ENCODE measurements at regions not wholly inside any gene's neighbourhood (a gene's known extent, or its start where the extent isn't known, plus 50 kb on each side); places are given as distances from the start of the nearest gene placed in this dataset.

DNA sequence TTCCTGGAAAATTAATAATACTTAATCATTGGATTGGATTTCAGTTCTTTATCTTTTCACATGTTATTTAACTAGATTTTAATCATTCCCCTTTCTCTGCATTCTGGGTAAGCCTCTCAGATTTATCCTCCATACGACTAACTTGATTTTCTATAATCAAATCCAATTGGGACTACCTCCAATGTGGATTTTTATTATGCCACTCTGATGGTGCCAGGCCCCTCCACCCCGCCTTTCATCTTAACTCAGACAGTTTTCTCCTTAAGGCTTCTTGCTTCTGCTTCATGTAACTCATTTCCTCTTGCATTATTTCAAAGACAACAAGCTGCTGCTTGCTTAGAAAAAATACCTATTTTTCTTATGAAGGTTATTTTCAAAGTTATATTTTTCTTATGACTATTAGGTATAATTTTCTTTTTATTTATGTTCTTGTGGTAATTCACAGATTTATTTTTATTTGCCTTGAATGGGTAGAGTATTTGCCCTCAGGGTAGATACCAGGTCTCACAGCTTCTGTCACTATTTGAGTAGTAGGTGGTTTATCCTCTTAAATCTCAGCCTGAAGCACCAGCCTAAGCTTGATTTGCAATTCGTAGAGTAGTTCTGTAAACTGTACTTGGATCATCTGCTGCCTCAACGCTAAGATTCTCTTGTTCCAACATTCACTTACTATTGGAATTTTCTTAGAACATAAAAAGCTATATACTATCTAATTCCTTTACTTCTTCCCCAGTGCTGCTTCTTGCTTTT is 659.0 kb upstream of the ARRDC3 start:
- H3K27me3 ChIP-seq (replicated peaks in 1 of 2; ENCODE audit: control insufficient read depth in 2 of 2, insufficient read depth in 2 of 2, low read length in 1 of 2), result no peaks in the 10 kb centered on the region
- H3K9ac ChIP-seq (ENCODE audit: control insufficient read depth, insufficient read depth, low read length), result no peak overlapping the region
- H3K4me2 ChIP-seq (ENCODE audit: control insufficient read depth, insufficient read depth), result no peak overlapping the region
- FAIRE-seq, result no peak
- POLR2A ChIA-PET, result no interaction called here
- 8% methylated on average over 4 of the region's 4 CpGs for WGBS (ENCODE audit: insufficient coverage, insufficient replicate concordance, low lambda C conversion rate, missing lambda C conversion rate)
- SMC1A ChIA-PET (ENCODE audit: uncharacterized antibody, unreplicated experiment), result no interaction called here
- no peaks in the 10 kb centered on the region for H3K4me1 ChIP-seq (ENCODE audit: control insufficient read depth, insufficient read depth, low read length)
- DNase-seq (ENCODE audit: low read depth, low spot score), result no peak
- no peaks in the 10 kb centered on the region for H3K9me3 ChIP-seq (replicated peaks; ENCODE audit: control insufficient read depth, insufficient read depth, low read length)
- H3K36me3 ChIP-seq (ENCODE audit: control insufficient read depth in 2 of 2, insufficient read depth in 2 of 2, low read length in 1 of 2), result no peaks in the 10 kb centered on the region
- no peak overlapping the region for H3K4me3 ChIP-seq
- no TSS peak for BruUV-seq (replicated peaks)
- TF ChIP-seq, protein P1, sequence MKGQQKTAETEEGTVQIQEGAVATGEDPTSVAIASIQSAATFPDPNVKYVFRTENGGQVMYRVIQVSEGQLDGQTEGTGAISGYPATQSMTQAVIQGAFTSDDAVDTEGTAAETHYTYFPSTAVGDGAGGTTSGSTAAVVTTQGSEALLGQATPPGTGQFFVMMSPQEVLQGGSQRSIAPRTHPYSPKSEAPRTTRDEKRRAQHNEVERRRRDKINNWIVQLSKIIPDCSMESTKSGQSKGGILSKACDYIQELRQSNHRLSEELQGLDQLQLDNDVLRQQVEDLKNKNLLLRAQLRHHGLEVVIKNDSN (IDR thresholded peaks at IDR 0.05; ENCODE audit: borderline replicate concordance, extremely low read length, insufficient read depth, low read depth, low read length), result no peak
- TF ChIP-seq SUPT20H (IDR thresholded peaks at IDR 0.05; ENCODE audit: borderline replicate concordance, control insufficient read depth, low read depth, low read length) (no peak), BHLHE40 (IDR thresholded peaks at IDR 0.05; ENCODE audit: borderline replicate concordance in 1 of 2, low read depth in 2 of 2, low read length in 1 of 2) (no peak), SUZ12 (IDR thresholded peaks at IDR 0.05; ENCODE audit: unreplicated experiment) (no peak), ZBED1 (IDR thresholded peaks at IDR 0.05; ENCODE audit: borderline replicate concordance) (no peak), MXI1 (IDR thresholded peaks at IDR 0.05; ENCODE audit: low read depth, low read length) (no peak), NFYB (IDR thresholded peaks at IDR 0.05; ENCODE audit: insufficient read depth, low read depth, low read length) (no peak), YBX1 (IDR thresholded peaks at IDR 0.05) (no peak), NR2C1 (IDR thresholded peaks at IDR 0.05) (no peak), SIX5 (IDR thresholded peaks at IDR 0.05; ENCODE audit: low read depth, low read length, severe bottlenecking) (no peak), FOS (IDR thresholded peaks at IDR 0.05; ENCODE audit: borderline replicate concordance, extremely low read depth, insufficient read length) (no peak), CREM (IDR thresholded peaks at IDR 0.05; ENCODE audit: low read depth) (no peak), SMAD5 (IDR thresholded peaks at IDR 0.05; ENCODE audit: low read depth) (no peak), BMI1 (IDR thresholded peaks at IDR 0.05; ENCODE audit: borderline replicate concordance) (no peak), RUNX3 (IDR thresholded peaks at IDR 0.05; ENCODE audit: low read length) (no peak), STAT1 (conservative IDR thresholded peaks at IDR 0.05) (no peak)
- TF ChIP-seq, protein P2, sequence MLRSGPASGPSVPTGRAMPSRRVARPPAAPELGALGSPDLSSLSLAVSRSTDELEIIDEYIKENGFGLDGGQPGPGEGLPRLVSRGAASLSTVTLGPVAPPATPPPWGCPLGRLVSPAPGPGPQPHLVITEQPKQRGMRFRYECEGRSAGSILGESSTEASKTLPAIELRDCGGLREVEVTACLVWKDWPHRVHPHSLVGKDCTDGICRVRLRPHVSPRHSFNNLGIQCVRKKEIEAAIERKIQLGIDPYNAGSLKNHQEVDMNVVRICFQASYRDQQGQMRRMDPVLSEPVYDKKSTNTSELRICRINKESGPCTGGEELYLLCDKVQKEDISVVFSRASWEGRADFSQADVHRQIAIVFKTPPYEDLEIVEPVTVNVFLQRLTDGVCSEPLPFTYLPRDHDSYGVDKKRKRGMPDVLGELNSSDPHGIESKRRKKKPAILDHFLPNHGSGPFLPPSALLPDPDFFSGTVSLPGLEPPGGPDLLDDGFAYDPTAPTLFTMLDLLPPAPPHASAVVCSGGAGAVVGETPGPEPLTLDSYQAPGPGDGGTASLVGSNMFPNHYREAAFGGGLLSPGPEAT (IDR thresholded peaks at IDR 0.05; ENCODE audit: low read depth), result no peak
- TF ChIP-seq, protein P3, sequence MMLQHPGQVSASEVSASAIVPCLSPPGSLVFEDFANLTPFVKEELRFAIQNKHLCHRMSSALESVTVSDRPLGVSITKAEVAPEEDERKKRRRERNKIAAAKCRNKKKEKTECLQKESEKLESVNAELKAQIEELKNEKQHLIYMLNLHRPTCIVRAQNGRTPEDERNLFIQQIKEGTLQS (IDR thresholded peaks at IDR 0.05; ENCODE audit: borderline replicate concordance, extremely low read depth, low read depth, low read length), result no peak
- TF ChIP-seq, protein P4, sequence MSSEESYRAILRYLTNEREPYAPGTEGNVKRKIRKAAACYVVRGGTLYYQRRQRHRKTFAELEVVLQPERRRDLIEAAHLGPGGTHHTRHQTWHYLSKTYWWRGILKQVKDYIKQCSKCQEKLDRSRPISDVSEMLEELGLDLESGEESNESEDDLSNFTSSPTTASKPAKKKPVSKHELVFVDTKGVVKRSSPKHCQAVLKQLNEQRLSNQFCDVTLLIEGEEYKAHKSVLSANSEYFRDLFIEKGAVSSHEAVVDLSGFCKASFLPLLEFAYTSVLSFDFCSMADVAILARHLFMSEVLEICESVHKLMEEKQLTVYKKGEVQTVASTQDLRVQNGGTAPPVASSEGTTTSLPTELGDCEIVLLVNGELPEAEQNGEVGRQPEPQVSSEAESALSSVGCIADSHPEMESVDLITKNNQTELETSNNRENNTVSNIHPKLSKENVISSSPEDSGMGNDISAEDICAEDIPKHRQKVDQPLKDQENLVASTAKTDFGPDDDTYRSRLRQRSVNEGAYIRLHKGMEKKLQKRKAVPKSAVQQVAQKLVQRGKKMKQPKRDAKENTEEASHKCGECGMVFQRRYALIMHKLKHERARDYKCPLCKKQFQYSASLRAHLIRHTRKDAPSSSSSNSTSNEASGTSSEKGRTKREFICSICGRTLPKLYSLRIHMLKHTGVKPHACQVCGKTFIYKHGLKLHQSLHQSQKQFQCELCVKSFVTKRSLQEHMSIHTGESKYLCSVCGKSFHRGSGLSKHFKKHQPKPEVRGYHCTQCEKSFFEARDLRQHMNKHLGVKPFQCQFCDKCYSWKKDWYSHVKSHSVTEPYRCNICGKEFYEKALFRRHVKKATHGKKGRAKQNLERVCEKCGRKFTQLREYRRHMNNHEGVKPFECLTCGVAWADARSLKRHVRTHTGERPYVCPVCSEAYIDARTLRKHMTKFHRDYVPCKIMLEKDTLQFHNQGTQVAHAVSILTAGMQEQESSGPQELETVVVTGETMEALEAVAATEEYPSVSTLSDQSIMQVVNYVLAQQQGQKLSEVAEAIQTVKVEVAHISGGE (CRISPR knock-in tag; IDR thresholded peaks at IDR 0.05), result no peak
- in situ Hi-C loops (cut with MboI), result no loop called here
- H3K79me2 ChIP-seq (ENCODE audit: control insufficient read depth, insufficient read depth, low read length), result no peaks in the 10 kb centered on the region
- RAD21 ChIA-PET (ENCODE audit: unreplicated experiment), result no interaction called here
- H3K27ac ChIP-seq (ENCODE audit: control insufficient read depth, insufficient read depth), result no peak overlapping the region
- H2AFZ ChIP-seq (ENCODE audit: control insufficient read depth, low read depth, low read length), result no peak overlapping the region
- H4K20me1 ChIP-seq (ENCODE audit: control insufficient read depth, insufficient read depth), result no peaks in the 10 kb centered on the region
- intact Hi-C loops (cut with micrococcal nuclease; ENCODE audit: unreplicated experiment), result no loop called here
- ATAC-seq, result no peak
- CTCF ChIA-PET, result no interaction called here

Data from GM12878 (cell line).